ENCODE measurements at regions not wholly inside any gene's neighbourhood (a gene's known extent, or its start where the extent isn't known, plus 50 kb on each side); places are given as distances from the start of the nearest gene placed in this dataset.

DNA sequence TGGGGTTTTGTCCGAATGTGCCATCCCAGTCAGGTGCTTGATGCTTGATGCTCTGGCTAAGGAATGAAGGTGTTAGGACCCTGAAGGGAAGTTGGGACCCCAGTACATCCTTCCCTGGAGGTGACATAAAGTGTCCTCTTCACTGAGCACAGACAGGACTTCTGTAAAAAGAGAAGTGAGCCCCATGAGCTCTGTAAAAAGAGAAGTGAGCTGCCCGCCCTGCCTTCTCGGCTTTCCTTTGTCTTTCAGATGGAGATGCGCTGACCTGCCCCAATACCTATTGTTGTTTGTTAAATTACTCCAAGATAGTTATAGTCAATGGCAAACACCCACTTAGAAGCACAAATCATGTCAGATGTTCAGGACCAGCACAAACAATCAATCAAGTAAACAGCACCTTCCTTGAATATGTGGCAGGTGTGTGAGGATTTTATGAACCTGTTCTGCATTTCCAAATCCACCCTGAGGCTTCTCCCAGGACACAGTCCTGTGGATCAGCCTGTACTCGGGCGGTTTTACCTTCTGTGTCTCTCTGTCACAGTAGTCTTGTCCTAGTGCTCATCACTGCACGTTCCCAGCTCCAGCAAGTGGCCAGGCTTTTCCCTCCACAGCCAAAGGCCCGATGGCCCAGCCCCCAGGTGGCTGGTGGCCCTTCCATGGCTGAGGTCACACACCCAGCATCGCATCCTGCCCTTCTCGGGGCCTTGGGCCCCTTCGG lies 191.4 kb downstream of the MTRR start:
- H3K27ac ChIP-seq = no peak overlapping the region
- no peak overlapping the region for H3K4me3 ChIP-seq
- no peak for DNase-seq (ENCODE audit: low read depth in 1 of 2, low spot score in 2 of 2)
- H3K4me1 ChIP-seq (replicated peaks) = no peaks in the 10 kb centered on the region
- H3K9me3 ChIP-seq (replicated peaks) = no peaks in the 10 kb centered on the region; the same call in 1 of the 2 replicates
- H3K27me3 ChIP-seq (replicated peaks) = peaks cover 4% of the 10 kb centered on the region; the same call in 1 of the 2 replicates
- H3K36me3 ChIP-seq = no peaks in the 10 kb centered on the region

GRCh38 chr5:8060953-8061429 lies 192.0 kb downstream of the MTRR start:
- DNase-seq (ENCODE audit: low read depth in 1 of 2, low spot score in 2 of 2) = no peak
- Histone ChIP-seq H3K4me1 (replicated peaks) (no peaks in the 10 kb centered on the region), H3K36me3 (no peaks in the 10 kb centered on the region)

DNA sequence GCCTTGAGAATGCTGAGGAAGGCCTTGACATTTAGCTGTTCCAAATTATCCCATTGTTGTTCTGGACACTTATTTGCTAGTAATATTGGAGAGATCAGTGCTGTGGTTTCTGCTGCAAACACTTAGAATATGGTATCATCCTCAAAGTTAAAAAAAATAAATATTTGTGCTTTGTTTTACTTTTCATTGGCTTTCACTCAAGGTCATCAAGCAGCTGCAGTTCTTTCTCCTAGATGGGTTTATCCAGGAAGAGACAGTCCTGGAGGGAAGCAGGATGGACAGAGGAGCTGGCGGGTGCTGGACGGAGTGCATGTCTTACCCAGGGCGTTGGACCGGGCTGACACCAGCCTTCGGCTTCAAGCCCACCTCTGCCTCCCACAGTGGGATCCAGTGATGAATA lies 193.6 kb downstream of the MTRR start:
- H3K9me3 ChIP-seq (replicated peaks) = no peaks in the 10 kb centered on the region; the same call in 1 of the 2 replicates
- H3K27me3 ChIP-seq (replicated peaks) = peaks cover 4% of the 10 kb centered on the region; the same call in 1 of the 2 replicates
- H3K36me3 ChIP-seq = no peaks in the 10 kb centered on the region
- no peak for DNase-seq (ENCODE audit: low read depth in 1 of 2, low spot score in 2 of 2)
- no peak overlapping the region for H3K27ac ChIP-seq
- no peaks in the 10 kb centered on the region for H3K4me1 ChIP-seq (replicated peaks)
- no peak overlapping the region for H3K4me3 ChIP-seq

More at GRCh38 chr5:8060953-8061429, 192.0 kb downstream of the MTRR start:
- Histone ChIP-seq H3K27me3 (replicated peaks) (peaks cover 4% of the 10 kb centered on the region; the same call in 1 of the 2 replicates), H3K4me3 (no peak overlapping the region), H3K9me3 (replicated peaks) (no peaks in the 10 kb centered on the region; the same call in 1 of the 2 replicates), H3K27ac (no peak overlapping the region)

GRCh38 chr5:8068078-8068477 lies 199.1 kb downstream of the MTRR start:
- Histone ChIP-seq H3K9me3 (replicated peaks) (no peaks in the 10 kb centered on the region), H3K27me3 (replicated peaks) (0 out of 2 replicates have a peak, but pooled peaks cover 3% of the 10 kb centered on the region), H3K36me3 (no peaks in the 10 kb centered on the region), H3K4me3 (no peak overlapping the region), H3K27ac (no peak overlapping the region), H3K4me1 (replicated peaks) (no peaks in the 10 kb centered on the region)
- DNase-seq (ENCODE audit: low read depth in 1 of 2, low spot score in 2 of 2) = no peak

- Histone ChIP-seq H3K9me3 (replicated peaks) (no peaks in the 10 kb centered on the region), H3K4me3 (no peak overlapping the region), H3K27me3 (replicated peaks) (no peaks in the 10 kb centered on the region), H3K27ac (no peak overlapping the region), H3K4me1 (replicated peaks) (no peaks in the 10 kb centered on the region), H3K36me3 (no peaks in the 10 kb centered on the region)
- DNase-seq (ENCODE audit: low read depth in 1 of 2, low spot score in 2 of 2) = no peak
Measured at GRCh38 chr5:8070138-8070537, 201.2 kb downstream of the MTRR start.

DNA sequence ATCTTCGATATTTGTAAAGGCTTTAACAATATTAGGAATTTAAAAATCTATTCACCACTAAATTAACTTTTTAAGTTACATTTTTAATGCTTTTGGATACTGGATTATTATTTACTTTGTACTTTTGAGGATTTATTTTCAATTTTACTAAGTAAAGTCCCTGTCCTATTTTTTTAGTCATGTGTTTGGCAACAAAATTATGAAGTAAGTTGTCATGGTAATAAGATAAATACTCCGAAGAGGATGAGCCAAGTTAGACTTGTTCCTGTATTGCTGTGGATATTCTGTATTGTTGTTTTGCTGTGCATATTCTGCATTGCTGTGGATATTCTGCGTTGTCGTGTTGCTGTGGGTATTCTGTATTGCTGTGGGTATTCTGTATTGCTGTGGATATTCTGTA lies 210.1 kb downstream of the MTRR start:
- Histone ChIP-seq H3K4me1 (replicated peaks) (no peaks in the 10 kb centered on the region), H3K4me3 (no peak overlapping the region), H3K27ac (no peak overlapping the region), H3K9me3 (replicated peaks) (0 out of 2 replicates have a peak, but pooled peaks cover 4% of the 10 kb centered on the region), H3K27me3 (replicated peaks) (no peaks in the 10 kb centered on the region), H3K36me3 (no peaks in the 10 kb centered on the region)
- no peak for DNase-seq (ENCODE audit: low read depth in 1 of 2, low spot score in 2 of 2)

- Histone ChIP-seq H3K4me1 (replicated peaks) (no peaks in the 10 kb centered on the region), H3K27ac (no peak overlapping the region), H3K27me3 (replicated peaks) (no peaks in the 10 kb centered on the region), H3K4me3 (no peak overlapping the region), H3K36me3 (no peaks in the 10 kb centered on the region), H3K9me3 (replicated peaks) (0 out of 2 replicates have a peak, but pooled peaks cover 4% of the 10 kb centered on the region)
- no peak for DNase-seq (ENCODE audit: low read depth in 1 of 2, low spot score in 2 of 2)
Measured at GRCh38 chr5:8081179-8081578, 212.2 kb downstream of the MTRR start.

GRCh38 chr5:8093669-8094068 lies 224.7 kb downstream of the MTRR start:
- DNase-seq (ENCODE audit: low read depth in 1 of 2, low spot score in 2 of 2) = no peak
- Histone ChIP-seq H3K4me1 (replicated peaks) (no peaks in the 10 kb centered on the region), H3K4me3 (no peak overlapping the region), H3K9me3 (replicated peaks) (no peaks in the 10 kb centered on the region; the same call in 1 of the 2 replicates), H3K36me3 (no peaks in the 10 kb centered on the region), H3K27ac (no peak overlapping the region), H3K27me3 (replicated peaks) (no peaks in the 10 kb centered on the region)

- Histone ChIP-seq H3K4me3 (no peak overlapping the region), H3K36me3 (no peaks in the 10 kb centered on the region), H3K27me3 (replicated peaks) (no peaks in the 10 kb centered on the region), H3K9me3 (replicated peaks) (no peaks in the 10 kb centered on the region; the same call in 1 of the 2 replicates), H3K27ac (no peak overlapping the region), H3K4me1 (replicated peaks) (no peaks in the 10 kb centered on the region)
- DNase-seq (ENCODE audit: low read depth in 1 of 2, low spot score in 2 of 2) = no peak
Measured at GRCh38 chr5:8094304-8094703, 225.4 kb downstream of the MTRR start.

GRCh38 chr5:8097146-8097545 lies 228.2 kb downstream of the MTRR start:
- Histone ChIP-seq H3K27ac (no peak overlapping the region), H3K36me3 (no peaks in the 10 kb centered on the region), H3K9me3 (replicated peaks) (no peaks in the 10 kb centered on the region), H3K27me3 (replicated peaks) (no peaks in the 10 kb centered on the region), H3K4me3 (no peak overlapping the region), H3K4me1 (replicated peaks) (no peaks in the 10 kb centered on the region)
- no peak for DNase-seq (ENCODE audit: low read depth in 1 of 2, low spot score in 2 of 2)

DNA sequence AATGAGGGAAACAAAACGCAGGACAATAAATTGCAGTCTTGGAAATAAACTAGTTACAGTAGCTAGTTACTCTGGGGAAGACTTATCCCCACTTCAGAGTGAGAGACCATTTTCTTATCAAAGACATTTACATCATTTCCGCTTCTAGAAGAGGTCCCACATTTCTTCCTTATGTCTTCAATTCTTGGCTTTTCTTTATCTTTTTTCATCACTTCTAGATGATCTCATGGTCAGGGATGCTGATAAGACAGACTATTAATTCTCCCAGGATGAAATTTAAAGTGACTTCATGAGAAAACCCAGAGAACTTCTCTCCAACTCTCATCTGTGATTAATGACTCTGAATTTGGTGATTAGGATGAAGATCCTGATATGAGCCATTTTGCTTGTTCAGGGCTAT lies 229.1 kb downstream of the MTRR start:
- Histone ChIP-seq H3K27ac (no peak overlapping the region), H3K4me3 (no peak overlapping the region), H3K4me1 (replicated peaks) (no peaks in the 10 kb centered on the region), H3K27me3 (replicated peaks) (no peaks in the 10 kb centered on the region), H3K9me3 (replicated peaks) (no peaks in the 10 kb centered on the region), H3K36me3 (no peaks in the 10 kb centered on the region)
- no peak for DNase-seq (ENCODE audit: low read depth in 1 of 2, low spot score in 2 of 2)

DNA sequence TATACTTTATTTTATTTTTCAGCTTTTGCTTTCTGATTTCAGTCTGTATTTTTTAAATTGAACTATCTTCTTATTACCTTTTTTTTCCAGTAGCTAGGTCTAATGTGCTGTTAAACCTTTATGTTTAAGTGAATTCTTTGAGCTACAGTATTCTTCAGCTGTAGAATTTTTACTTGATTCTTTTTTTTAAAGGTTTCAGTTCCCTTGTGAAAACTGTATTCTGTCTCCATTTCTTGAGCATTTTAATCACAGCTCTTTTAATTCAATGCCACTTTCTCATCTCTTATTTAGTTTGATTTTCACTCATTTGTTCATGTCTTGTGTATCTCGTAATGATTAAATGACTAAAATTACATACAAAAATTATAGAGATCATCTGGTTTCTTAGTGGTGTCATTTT lies 233.8 kb downstream of the MTRR start:
- no peaks in the 10 kb centered on the region for H3K4me1 ChIP-seq (replicated peaks)
- H3K27me3 ChIP-seq (replicated peaks) = no peaks in the 10 kb centered on the region
- no peak for DNase-seq (ENCODE audit: low read depth in 1 of 2, low spot score in 2 of 2)
- H3K4me3 ChIP-seq = no peak overlapping the region
- H3K27ac ChIP-seq = no peak overlapping the region
- no peaks in the 10 kb centered on the region for H3K9me3 ChIP-seq (replicated peaks)
- no peaks in the 10 kb centered on the region for H3K36me3 ChIP-seq

GRCh38 chr5:8114597-8115266 lies 245.8 kb downstream of the MTRR start:
- no peaks in the 10 kb centered on the region for H3K36me3 ChIP-seq
- H3K27ac ChIP-seq = no peak overlapping the region
- H3K27me3 ChIP-seq (replicated peaks) = no peaks in the 10 kb centered on the region
- DNase-seq (ENCODE audit: low read depth in 1 of 2, low spot score in 2 of 2) = no peak
- H3K4me3 ChIP-seq = no peak overlapping the region
- H3K9me3 ChIP-seq (replicated peaks) = no peaks in the 10 kb centered on the region
- no peaks in the 10 kb centered on the region for H3K4me1 ChIP-seq (replicated peaks)

GRCh38 chr5:8123559-8123958 lies 254.6 kb downstream of the MTRR start:
- no peaks in the 10 kb centered on the region for H3K4me1 ChIP-seq (replicated peaks)
- no peak for DNase-seq (ENCODE audit: low read depth in 1 of 2, low spot score in 2 of 2)
- no peaks in the 10 kb centered on the region for H3K9me3 ChIP-seq (replicated peaks)

More at GRCh38 chr5:8123559-8123958, 254.6 kb downstream of the MTRR start:
- H3K27ac ChIP-seq = no peak overlapping the region
- no peaks in the 10 kb centered on the region for H3K27me3 ChIP-seq (replicated peaks)
- no peaks in the 10 kb centered on the region for H3K36me3 ChIP-seq
- H3K4me3 ChIP-seq = no peak overlapping the region
